ELF-1 (cell line): ENCODE measurements at regions not wholly inside any gene's neighbourhood (a gene's known extent, or its start where the extent isn't known, plus 50 kb on each side); places are given as distances from the start of the nearest gene placed in this dataset.

Experiments used
- DNase-seq: peaks from one replicate; pipeline ENCODE4 v3.0.0-alpha.2; 2016; ENCODE audit warnings: low read depth, low spot score

DNA sequence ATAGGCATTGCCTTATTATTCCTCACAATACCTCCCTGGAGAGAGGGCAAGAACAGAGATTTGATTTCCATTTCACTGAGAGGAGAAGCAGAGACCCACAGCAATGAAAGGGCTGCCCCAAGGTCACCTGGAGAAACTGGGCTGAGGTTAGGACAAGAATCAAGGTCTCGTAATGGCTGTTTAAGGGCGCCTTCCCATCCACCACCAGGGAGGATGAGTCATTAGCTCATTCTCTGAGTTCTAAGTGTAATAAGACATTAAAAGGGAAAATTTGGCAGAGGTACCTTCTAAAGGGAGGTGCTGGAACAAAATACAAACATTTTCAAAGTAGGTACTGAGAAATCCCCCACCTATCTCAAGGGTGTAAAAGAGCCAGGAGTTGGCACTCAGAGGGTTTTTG is 52.6 kb upstream of the TCERG1 start:
- DNase-seq, result no peak

DNA sequence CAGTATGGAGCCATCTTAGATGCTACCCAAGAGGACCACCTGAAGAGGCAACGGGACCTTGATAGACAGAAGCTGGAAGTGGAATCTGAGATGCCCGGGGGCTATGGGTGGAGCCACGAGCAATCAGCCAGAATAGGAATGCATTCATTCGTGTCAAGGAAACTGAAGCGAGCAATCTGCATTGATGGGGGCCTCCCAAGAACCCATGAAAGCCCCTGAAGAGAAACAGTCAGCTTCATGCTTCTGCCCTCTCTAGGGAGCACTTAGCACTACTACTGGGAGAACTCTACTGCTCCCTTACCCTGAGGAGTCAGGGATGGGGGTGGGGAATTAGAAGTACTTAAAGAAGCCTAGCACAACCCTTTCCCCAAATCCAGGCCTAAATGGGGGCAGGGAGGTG is 51.9 kb upstream of the TCERG1 start:
- peak; percentile 75 for DNase-seq
